GM23338 (cell line): ENCODE measurements at regions not wholly inside any gene's neighbourhood (a gene's known extent, or its start where the extent isn't known, plus 50 kb on each side); places are given as distances from the start of the nearest gene placed in this dataset.

ENCODE experiments used
- CREB1 ChIP-seq: fragments of 250-450 bp; sonication (Bioruptor Pico); IDR thresholded peaks from 2 replicates; pipeline ENCODE4 v1.5.0; 2020; ENCODE audit warnings: low read depth, mild to moderate bottlenecking, moderate library complexity
- CTCF ChIP-seq, 2 experiments: fragments of 200-600 bp in 1 of 2; sonication (generic) in 1 of 2; conservative IDR thresholded peaks; 2 replicates each; pipeline versions ENCODE4 v1.5.1 to v1.6.1; 2016 to 2017; ENCODE audit warnings: antibody characterized with exemption in 2 of 2, low read depth in 2 of 2, mild to moderate bottlenecking in 2 of 2, moderate library complexity in 1 of 2
- ETS1 ChIP-seq: IDR thresholded peaks from 2 replicates; pipeline ENCODE4 v1.6.1; 2016; ENCODE audit warnings: antibody characterized with exemption
- EZH2 ChIP-seq: fragments of 200-600 bp; sonication (generic); IDR thresholded peaks from one replicate; pipeline ENCODE4 v1.8.0; 2017; ENCODE audit warnings: antibody characterized with exemption, mild to moderate bottlenecking, low read depth; ENCODE audit not compliant: unreplicated experiment
- EZH2phosphoT487 ChIP-seq: fragments of 200-600 bp; sonication (generic); IDR thresholded peaks from one replicate; pipeline ENCODE4 v1.8.1; 2018; ENCODE audit warnings: antibody characterized with exemption; ENCODE audit not compliant: unreplicated experiment
- JUNB ChIP-seq: IDR thresholded peaks from one replicate; pipeline ENCODE4 v1.6.1; 2016; ENCODE audit warnings: antibody characterized with exemption; ENCODE audit not compliant: unreplicated experiment
- POLR2AphosphoS5 ChIP-seq: IDR thresholded peaks from 2 replicates; pipeline ENCODE4 v1.6.1; 2016; ENCODE audit warnings: antibody characterized with exemption, low read depth
- REST ChIP-seq: IDR thresholded peaks from one replicate; pipeline ENCODE4 v1.6.1; 2018; ENCODE audit warnings: antibody characterized with exemption; ENCODE audit not compliant: unreplicated experiment
- STAT1 ChIP-seq: IDR thresholded peaks from one replicate; pipeline ENCODE4 v1.6.1; 2016; ENCODE audit warnings: antibody characterized with exemption; ENCODE audit not compliant: unreplicated experiment
- ZNF114 ChIP-seq: fragments of 250-450 bp; sonication (Bioruptor Pico); IDR thresholded peaks from 2 replicates; pipeline ENCODE4 v1.5.0; 2020; ENCODE audit warnings: mild to moderate bottlenecking, moderate library complexity
- ZNF331 ChIP-seq: fragments of 250-450 bp; sonication (Bioruptor Pico); IDR thresholded peaks from 2 replicates; pipeline ENCODE4 v1.5.0; 2020; ENCODE audit warnings: low read depth, mild to moderate bottlenecking, moderate library complexity

GRCh38 chr7:113561446-113561845, 357.4 kb downstream of the PPP1R3A start:
- TF ChIP-seq CTCF (conservative IDR thresholded peaks at IDR 0.05; ENCODE audit: low read depth in 2 of 2) (no peak), EZH2 (no peak), POLR2AphosphoS5 (no peak), EZH2phosphoT487 (no peak), JUNB (no peak), REST (no peak), ZNF114 (no peak), STAT1 (no peak), CREB1 (CRISPR knock-in tag) (no peak), ETS1 (no peak), ZNF331 (CRISPR knock-in tag) (no peak)
